HEK293 (cell line): ENCODE measurements at regions not wholly inside any gene's neighbourhood (a gene's known extent, or its start where the extent isn't known, plus 50 kb on each side); places are given as distances from the start of the nearest gene placed in this dataset.

Source experiments
- CTCF ChIA-PET: fragments of 350-600 bp; formaldehyde crosslinking; extraction: SDS; loops from one replicate; lab custom pipeline; 2021; ENCODE audit warnings: antibody characterized with exemption; lab: Yijun Ruan, JAX
- POLR2A ChIA-PET: fragments of 300-600 bp; formaldehyde crosslinking; extraction: SDS; loops from one replicate; lab custom pipeline; 2020; ENCODE audit warnings: antibody characterized with exemption, inconsistent platforms; lab: Yijun Ruan, JAX
- H3K27ac ChIP-seq: fragments of 200-500 bp; sonication (Bioruptor generic); 2 replicates; pipeline ENCODE4 v1.5.1; 2014; ENCODE audit warnings: low read depth, low read length, control low read depth, inconsistent platforms; ENCODE audit errors: extremely low read depth
- H3K36me3 ChIP-seq, 2 experiments: fragments of 200-500 bp in 1 of 2; sonication (Bioruptor generic) in 1 of 2; 1 replicate in 1 of 2; 2 replicates in 1 of 2; pipeline ENCODE4 v1.5.1; 2014 to 2017; ENCODE audit warnings: inconsistent platforms in 2 of 2, low read length in 2 of 2; ENCODE audit not compliant: control insufficient read depth in 2 of 2, insufficient read depth in 1 of 2
- H3K4me1 ChIP-seq: fragments of 200-500 bp; sonication (Bioruptor generic); 2 replicates; pipeline ENCODE4 v1.5.1; 2014; ENCODE audit warnings: mild to moderate bottlenecking, low read length, inconsistent platforms; ENCODE audit not compliant: control insufficient read depth, insufficient read depth
- H3K4me3 ChIP-seq: 2 replicates; pipeline ENCODE4 v1.5.1; 2011; ENCODE audit warnings: low read depth, mild to moderate bottlenecking, control low read depth, low read length, moderate library complexity
- H3K9me3 ChIP-seq: fragments of 200-500 bp; sonication (Bioruptor generic); 2 replicates; pipeline ENCODE4 v1.5.1; 2014; ENCODE audit warnings: low read depth, low read length, inconsistent platforms; ENCODE audit not compliant: control insufficient read depth, insufficient read depth
- BCL11A ChIP-seq: fragments of 450-650 bp; formaldehyde crosslinking; IDR thresholded peaks from 2 replicates; pipeline ENCODE4 v1.5.1; 2016; ENCODE audit warnings: low read depth, missing biosample characterization, missing genetic modification characterization
- BCL11B ChIP-seq: fragments of 450-650 bp; formaldehyde crosslinking; IDR thresholded peaks from 2 replicates; pipeline ENCODE4 v1.5.1; 2016; ENCODE audit warnings: low read depth, missing biosample characterization, missing genetic modification characterization
- HOXA7 ChIP-seq: sonication (generic); formaldehyde crosslinking; IDR thresholded peaks from 2 replicates; pipeline ENCODE4 v1.8.1; 2022; ENCODE audit warnings: missing genetic modification reagents, borderline replicate concordance
- KLF1 ChIP-seq: fragments of 450-650 bp; formaldehyde crosslinking; IDR thresholded peaks from 2 replicates; pipeline ENCODE4 v1.5.1; 2016; ENCODE audit warnings: missing biosample characterization, missing genetic modification characterization
- KLF8 ChIP-seq: fragments of 450-650 bp; formaldehyde crosslinking; IDR thresholded peaks from 2 replicates; pipeline ENCODE4 v1.5.1; 2016; ENCODE audit warnings: missing biosample characterization, missing genetic modification characterization
- PATZ1 ChIP-seq: fragments of 450-650 bp; formaldehyde crosslinking; IDR thresholded peaks from 2 replicates; pipeline ENCODE4 v1.5.1; 2016; ENCODE audit warnings: missing biosample characterization, missing genetic modification characterization
- PBX3 ChIP-seq: sonication (generic); formaldehyde crosslinking; IDR thresholded peaks from 2 replicates; pipeline ENCODE4 v1.8.1; 2022; ENCODE audit warnings: mild to moderate bottlenecking, moderate library complexity, missing genetic modification reagents
- REPIN1 ChIP-seq: fragments of 450-650 bp; formaldehyde crosslinking; IDR thresholded peaks from 2 replicates; pipeline ENCODE4 v1.5.1; 2017; ENCODE audit warnings: missing biosample characterization, missing genetic modification characterization, low read depth
- ZBTB48 ChIP-seq: fragments of 450-650 bp; formaldehyde crosslinking; IDR thresholded peaks from 2 replicates; pipeline ENCODE4 v1.5.1; 2016; ENCODE audit warnings: missing biosample characterization, missing genetic modification characterization
- ZBTB8A ChIP-seq: fragments of 450-650 bp; formaldehyde crosslinking; IDR thresholded peaks from 2 replicates; pipeline ENCODE4 v1.5.1; 2016; ENCODE audit warnings: missing biosample characterization, missing genetic modification characterization
- ZEB2 ChIP-seq: fragments of 450-650 bp; formaldehyde crosslinking; IDR thresholded peaks from 2 replicates; pipeline ENCODE4 v1.5.1; 2016; ENCODE audit warnings: missing biosample characterization, missing genetic modification characterization
- ZNF112 ChIP-seq: fragments of 450-650 bp; formaldehyde crosslinking; IDR thresholded peaks from 2 replicates; pipeline ENCODE4 v1.5.0; 2017; ENCODE audit warnings: missing biosample characterization, missing genetic modification characterization
- ZNF266 ChIP-seq: fragments of 450-650 bp; formaldehyde crosslinking; IDR thresholded peaks from 2 replicates; pipeline ENCODE4 v1.5.1; 2016; ENCODE audit warnings: missing biosample characterization, missing genetic modification characterization, low read depth
- ZNF292 ChIP-seq: fragments of 450-650 bp; formaldehyde crosslinking; IDR thresholded peaks from 2 replicates; pipeline ENCODE4 v1.5.1; 2016; ENCODE audit warnings: low read depth, missing biosample characterization, missing genetic modification characterization, borderline replicate concordance
- ZNF529 ChIP-seq: fragments of 450-650 bp; formaldehyde crosslinking; IDR thresholded peaks from 2 replicates; pipeline ENCODE4 v1.5.1; 2017; ENCODE audit warnings: missing genetic modification characterization, missing biosample characterization; ENCODE audit not compliant: insufficient replicate concordance
- ZNF530 ChIP-seq: fragments of 450-650 bp; formaldehyde crosslinking; IDR thresholded peaks from 2 replicates; pipeline ENCODE4 v1.5.1; 2016; ENCODE audit warnings: low read depth, missing biosample characterization, missing genetic modification characterization
- ZNF549 ChIP-seq: fragments of 450-650 bp; IDR thresholded peaks from 2 replicates; pipeline ENCODE4 v1.5.1; 2018; ENCODE audit warnings: missing biosample characterization, missing genetic modification characterization, mild to moderate bottlenecking, inconsistent platforms, moderate library complexity
- ZNF596 ChIP-seq: fragments of 450-650 bp; IDR thresholded peaks from 2 replicates; pipeline ENCODE4 v1.5.0; 2018; ENCODE audit warnings: missing biosample characterization, mild to moderate bottlenecking, missing genetic modification characterization, moderate library complexity
- ZNF623 ChIP-seq: fragments of 450-650 bp; formaldehyde crosslinking; IDR thresholded peaks from 2 replicates; pipeline ENCODE4 v1.5.1; 2016; ENCODE audit warnings: missing biosample characterization, missing genetic modification characterization
- ZNF626 ChIP-seq: fragments of 450-650 bp; sonication (Bioruptor Pico); formaldehyde crosslinking; IDR thresholded peaks from 2 replicates; pipeline ENCODE4 v1.5.1; 2018; ENCODE audit warnings: missing biosample characterization, missing genetic modification characterization, inconsistent platforms
- ZNF664 ChIP-seq: fragments of 450-650 bp; formaldehyde crosslinking; IDR thresholded peaks from 2 replicates; pipeline ENCODE4 v1.5.1; 2016; ENCODE audit warnings: missing biosample characterization, missing genetic modification characterization
- ZSCAN23 ChIP-seq: fragments of 450-650 bp; formaldehyde crosslinking; IDR thresholded peaks from 2 replicates; pipeline ENCODE4 v1.5.1; 2016; ENCODE audit warnings: missing biosample characterization, missing genetic modification characterization
- TF ChIP-seq, protein P1 (sequence below): fragments of 450-650 bp; formaldehyde crosslinking; IDR thresholded peaks from 2 replicates; pipeline ENCODE4 v1.5.1; 2017; ENCODE audit warnings: missing biosample characterization, mild to moderate bottlenecking, missing genetic modification characterization, moderate library complexity
- TF ChIP-seq, protein P2 (sequence below): fragments of 450-650 bp; IDR thresholded peaks from 2 replicates; pipeline ENCODE4 v1.5.1; 2018; ENCODE audit warnings: missing biosample characterization, mild to moderate bottlenecking, missing genetic modification characterization
- TF ChIP-seq, protein P3 (sequence below): fragments of 450-650 bp; formaldehyde crosslinking; IDR thresholded peaks from 2 replicates; pipeline ENCODE4; 2016; ENCODE audit warnings: missing biosample characterization, missing genetic modification characterization
- TF ChIP-seq, protein P4 (sequence below): fragments of 450-650 bp; formaldehyde crosslinking; IDR thresholded peaks from 2 replicates; pipeline ENCODE4 v1.5.1; 2017; ENCODE audit warnings: missing biosample characterization, missing genetic modification characterization

GRCh38 chr21:22189278-22189677 lies 1191.1 kb downstream of the NCAM2 start (continued):
- TF ChIP-seq, protein P1, sequence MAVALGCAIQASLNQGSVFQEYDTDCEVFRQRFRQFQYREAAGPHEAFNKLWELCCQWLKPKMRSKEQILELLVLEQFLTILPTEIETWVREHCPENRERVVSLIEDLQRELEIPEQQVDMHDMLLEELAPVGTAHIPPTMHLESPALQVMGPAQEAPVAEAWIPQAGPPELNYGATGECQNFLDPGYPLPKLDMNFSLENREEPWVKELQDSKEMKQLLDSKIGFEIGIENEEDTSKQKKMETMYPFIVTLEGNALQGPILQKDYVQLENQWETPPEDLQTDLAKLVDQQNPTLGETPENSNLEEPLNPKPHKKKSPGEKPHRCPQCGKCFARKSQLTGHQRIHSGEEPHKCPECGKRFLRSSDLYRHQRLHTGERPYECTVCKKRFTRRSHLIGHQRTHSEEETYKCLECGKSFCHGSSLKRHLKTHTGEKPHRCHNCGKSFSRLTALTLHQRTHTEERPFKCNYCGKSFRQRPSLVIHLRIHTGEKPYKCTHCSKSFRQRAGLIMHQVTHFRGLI: no peak
- TF ChIP-seq BCL11A (tag by site-specific recombination) (no peak), ZBTB48 (tag by site-specific recombination) (no peak), ZBTB8A (tag by site-specific recombination) (no peak), ZEB2 (tag by site-specific recombination) (no peak), ZNF292 (tag by site-specific recombination) (no peak), ZNF530 (tag by site-specific recombination) (no peak)
- TF ChIP-seq, protein P2, sequence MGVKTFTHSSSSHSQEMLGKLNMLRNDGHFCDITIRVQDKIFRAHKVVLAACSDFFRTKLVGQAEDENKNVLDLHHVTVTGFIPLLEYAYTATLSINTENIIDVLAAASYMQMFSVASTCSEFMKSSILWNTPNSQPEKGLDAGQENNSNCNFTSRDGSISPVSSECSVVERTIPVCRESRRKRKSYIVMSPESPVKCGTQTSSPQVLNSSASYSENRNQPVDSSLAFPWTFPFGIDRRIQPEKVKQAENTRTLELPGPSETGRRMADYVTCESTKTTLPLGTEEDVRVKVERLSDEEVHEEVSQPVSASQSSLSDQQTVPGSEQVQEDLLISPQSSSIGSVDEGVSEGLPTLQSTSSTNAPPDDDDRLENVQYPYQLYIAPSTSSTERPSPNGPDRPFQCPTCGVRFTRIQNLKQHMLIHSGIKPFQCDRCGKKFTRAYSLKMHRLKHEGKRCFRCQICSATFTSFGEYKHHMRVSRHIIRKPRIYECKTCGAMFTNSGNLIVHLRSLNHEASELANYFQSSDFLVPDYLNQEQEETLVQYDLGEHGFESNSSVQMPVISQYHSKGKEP (tag by site-specific recombination): no peak

- TF ChIP-seq, protein P3, sequence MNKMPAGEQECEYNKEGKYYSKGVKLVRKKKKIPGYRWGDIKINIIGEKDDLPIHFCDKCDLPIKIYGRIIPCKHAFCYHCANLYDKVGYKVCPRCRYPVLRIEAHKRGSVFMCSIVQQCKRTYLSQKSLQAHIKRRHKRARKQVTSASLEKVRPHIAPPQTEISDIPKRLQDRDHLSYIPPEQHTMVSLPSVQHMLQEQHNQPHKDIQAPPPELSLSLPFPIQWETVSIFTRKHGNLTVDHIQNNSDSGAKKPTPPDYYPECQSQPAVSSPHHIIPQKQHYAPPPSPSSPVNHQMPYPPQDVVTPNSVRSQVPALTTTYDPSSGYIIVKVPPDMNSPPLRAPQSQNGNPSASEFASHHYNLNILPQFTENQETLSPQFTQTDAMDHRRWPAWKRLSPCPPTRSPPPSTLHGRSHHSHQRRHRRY: no peak
- TF ChIP-seq REPIN1 (tag by site-specific recombination) (no peak), ZNF623 (tag by site-specific recombination) (no peak), ZNF664 (tag by site-specific recombination) (no peak)
- no peaks in the 10 kb centered on the region for H3K9me3 ChIP-seq
- H3K4me3 ChIP-seq: no peak overlapping the region
- H3K36me3 ChIP-seq: no peaks in the 10 kb centered on the region
- ChIA-PET POLR2A (no interaction called here), CTCF (no interaction called here)
- no peaks in the 10 kb centered on the region for H3K4me1 ChIP-seq
- no peak overlapping the region for H3K27ac ChIP-seq
These were observed 1193.4 kb downstream of the NCAM2 start for GRCh38 chr21:22191581-22191980.

- H3K4me1 ChIP-seq: no peaks in the 10 kb centered on the region
- no peaks in the 10 kb centered on the region for H3K9me3 ChIP-seq
- no peak overlapping the region for H3K27ac ChIP-seq
- no peak overlapping the region for H3K4me3 ChIP-seq
- no peaks in the 10 kb centered on the region for H3K36me3 ChIP-seq
- CTCF ChIA-PET: interaction anchor here (0.7 kb wide), 1 partner anchor 306 kb away, joined by 4 read pairs; no protein-coding TSS in a partner anchor
- POLR2A ChIA-PET: no interaction called here
- no peak for TF ChIP-seq ZNF112 (tag by site-specific recombination)
- no peak for TF ChIP-seq ZNF596 (tag by site-specific recombination)
- TF ChIP-seq KLF8 (tag by site-specific recombination): no peak
- no peak for TF ChIP-seq ZSCAN23 (tag by site-specific recombination)
- TF ChIP-seq PBX3 (CRISPR knock-in tag): no peak
- TF ChIP-seq ZNF549: no peak
- TF ChIP-seq KLF1 (tag by site-specific recombination): no peak
- TF ChIP-seq ZNF529 (tag by site-specific recombination): no peak
- TF ChIP-seq ZNF626: no peak
- TF ChIP-seq HOXA7 (CRISPR knock-in tag): no peak
- TF ChIP-seq, protein P4, sequence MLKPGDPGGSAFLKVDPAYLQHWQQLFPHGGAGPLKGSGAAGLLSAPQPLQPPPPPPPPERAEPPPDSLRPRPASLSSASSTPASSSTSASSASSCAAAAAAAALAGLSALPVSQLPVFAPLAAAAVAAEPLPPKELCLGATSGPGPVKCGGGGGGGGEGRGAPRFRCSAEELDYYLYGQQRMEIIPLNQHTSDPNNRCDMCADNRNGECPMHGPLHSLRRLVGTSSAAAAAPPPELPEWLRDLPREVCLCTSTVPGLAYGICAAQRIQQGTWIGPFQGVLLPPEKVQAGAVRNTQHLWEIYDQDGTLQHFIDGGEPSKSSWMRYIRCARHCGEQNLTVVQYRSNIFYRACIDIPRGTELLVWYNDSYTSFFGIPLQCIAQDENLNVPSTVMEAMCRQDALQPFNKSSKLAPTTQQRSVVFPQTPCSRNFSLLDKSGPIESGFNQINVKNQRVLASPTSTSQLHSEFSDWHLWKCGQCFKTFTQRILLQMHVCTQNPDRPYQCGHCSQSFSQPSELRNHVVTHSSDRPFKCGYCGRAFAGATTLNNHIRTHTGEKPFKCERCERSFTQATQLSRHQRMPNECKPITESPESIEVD (tag by site-specific recombination): no peak
- TF ChIP-seq REPIN1 (tag by site-specific recombination): no peak
- TF ChIP-seq PATZ1 (tag by site-specific recombination): no peak
- TF ChIP-seq ZNF266 (tag by site-specific recombination): no peak
- TF ChIP-seq BCL11B (tag by site-specific recombination): no peak
These were observed 1194.6 kb downstream of the NCAM2 start for GRCh38 chr21:22192766-22193165.
